ENCODE measurements at regions not wholly inside any gene's neighbourhood (a gene's known extent, or its start where the extent isn't known, plus 50 kb on each side); places are given as distances from the start of the nearest gene placed in this dataset.

- WGBS, 2 donors = 62 to 63% methylated on average over 10 of the region's 10 CpGs
Observed at GRCh38 chr12:127619869-127620734, 646.9 kb upstream of the TMEM132C start.

GRCh38 chr12:127620735-127621355 lies 646.1 kb upstream of the TMEM132C start:
- H3K27me3 ChIP-seq (ENCODE audit: control insufficient read depth in 1 of 2, insufficient read depth in 2 of 2, low read length in 2 of 2) = no peaks in the 10 kb centered on the region
- no peaks in the 10 kb centered on the region for H3K4me1 ChIP-seq (ENCODE audit: control insufficient read depth in 2 of 2, insufficient read depth in 2 of 2, low read length in 1 of 2)
- H3K27ac ChIP-seq (ENCODE audit: low read depth in 2 of 2, low read length in 1 of 2) = no peak overlapping the region
- no peaks in the 10 kb centered on the region for H3K9me3 ChIP-seq (ENCODE audit: control insufficient read depth in 2 of 2, insufficient read depth in 1 of 2, low read depth in 1 of 2, low read length in 1 of 2)
- no peak overlapping the region for H3K4me3 ChIP-seq (ENCODE audit: low read depth in 1 of 2, low read length in 2 of 2)
- no peaks in the 10 kb centered on the region for H3K36me3 ChIP-seq (ENCODE audit: control insufficient read depth in 2 of 2, insufficient read depth in 2 of 2, low read length in 1 of 2)
- WGBS, 2 donors = 47 to 49% methylated on average over 2 of the region's 2 CpGs

More at GRCh38 chr12:127619869-127620734, 646.9 kb upstream of the TMEM132C start:
- Histone ChIP-seq H3K27me3 (ENCODE audit: control insufficient read depth in 1 of 2, insufficient read depth in 2 of 2, low read length in 2 of 2) (no peaks in the 10 kb centered on the region), H3K27ac (ENCODE audit: low read depth in 2 of 2, low read length in 1 of 2) (no peak overlapping the region), H3K4me3 (ENCODE audit: low read depth in 1 of 2, low read length in 2 of 2) (no peak overlapping the region), H3K36me3 (ENCODE audit: control insufficient read depth in 2 of 2, insufficient read depth in 2 of 2, low read length in 1 of 2) (no peaks in the 10 kb centered on the region), H3K9me3 (ENCODE audit: control insufficient read depth in 2 of 2, insufficient read depth in 1 of 2, low read depth in 1 of 2, low read length in 1 of 2) (no peaks in the 10 kb centered on the region), H3K4me1 (ENCODE audit: control insufficient read depth in 2 of 2, insufficient read depth in 2 of 2, low read length in 1 of 2) (no peaks in the 10 kb centered on the region)

GRCh38 chr12:127621366-127621765 lies 645.6 kb upstream of the TMEM132C start:
- H3K4me1 ChIP-seq (ENCODE audit: control insufficient read depth in 2 of 2, insufficient read depth in 2 of 2, low read length in 1 of 2) = no peaks in the 10 kb centered on the region
- 68 to 76% methylated on average over 9 of the region's 9 CpGs for WGBS, 2 donors
- H3K36me3 ChIP-seq (ENCODE audit: control insufficient read depth in 2 of 2, insufficient read depth in 2 of 2, low read length in 1 of 2) = no peaks in the 10 kb centered on the region
- no peaks in the 10 kb centered on the region for H3K27me3 ChIP-seq (ENCODE audit: control insufficient read depth in 1 of 2, insufficient read depth in 2 of 2, low read length in 2 of 2)
- H3K4me3 ChIP-seq (ENCODE audit: low read depth in 1 of 2, low read length in 2 of 2) = no peak overlapping the region
- no peaks in the 10 kb centered on the region for H3K9me3 ChIP-seq (ENCODE audit: control insufficient read depth in 2 of 2, insufficient read depth in 1 of 2, low read depth in 1 of 2, low read length in 1 of 2)
- no peak overlapping the region for H3K27ac ChIP-seq (ENCODE audit: low read depth in 2 of 2, low read length in 1 of 2)

GRCh38 chr12:127623362-127623761 lies 643.6 kb upstream of the TMEM132C start:
- Histone ChIP-seq H3K4me1 (ENCODE audit: control insufficient read depth in 2 of 2, insufficient read depth in 2 of 2, low read length in 1 of 2) (no peaks in the 10 kb centered on the region), H3K27ac (ENCODE audit: low read depth in 2 of 2, low read length in 1 of 2) (no peak overlapping the region), H3K27me3 (ENCODE audit: control insufficient read depth in 1 of 2, insufficient read depth in 2 of 2, low read length in 2 of 2) (no peaks in the 10 kb centered on the region), H3K36me3 (ENCODE audit: control insufficient read depth in 2 of 2, insufficient read depth in 2 of 2, low read length in 1 of 2) (no peaks in the 10 kb centered on the region), H3K9me3 (ENCODE audit: control insufficient read depth in 2 of 2, insufficient read depth in 1 of 2, low read depth in 1 of 2, low read length in 1 of 2) (no peaks in the 10 kb centered on the region), H3K4me3 (ENCODE audit: low read depth in 1 of 2, low read length in 2 of 2) (no peak overlapping the region)
- 85 to 87% methylated on average over 4 of the region's 4 CpGs for WGBS, 2 donors

GRCh38 chr12:127625176-127625771 lies 641.7 kb upstream of the TMEM132C start:
- 78 to 79% methylated on average over 5 of the region's 5 CpGs for WGBS, 2 donors
- no peaks in the 10 kb centered on the region for H3K4me1 ChIP-seq (ENCODE audit: control insufficient read depth in 2 of 2, insufficient read depth in 2 of 2, low read length in 1 of 2)
- H3K36me3 ChIP-seq (ENCODE audit: control insufficient read depth in 2 of 2, insufficient read depth in 2 of 2, low read length in 1 of 2) = no peaks in the 10 kb centered on the region
- no peak overlapping the region for H3K4me3 ChIP-seq (ENCODE audit: low read depth in 1 of 2, low read length in 2 of 2)
- H3K27ac ChIP-seq (ENCODE audit: low read depth in 2 of 2, low read length in 1 of 2) = no peak overlapping the region
- H3K9me3 ChIP-seq (ENCODE audit: control insufficient read depth in 2 of 2, insufficient read depth in 1 of 2, low read depth in 1 of 2, low read length in 1 of 2) = no peaks in the 10 kb centered on the region
- H3K27me3 ChIP-seq (ENCODE audit: control insufficient read depth in 1 of 2, insufficient read depth in 2 of 2, low read length in 2 of 2) = no peaks in the 10 kb centered on the region

GRCh38 chr12:127628645-127629044 lies 638.3 kb upstream of the TMEM132C start:
- H3K36me3 ChIP-seq (ENCODE audit: control insufficient read depth in 2 of 2, insufficient read depth in 2 of 2, low read length in 1 of 2) = no peaks in the 10 kb centered on the region
- no peaks in the 10 kb centered on the region for H3K4me1 ChIP-seq (ENCODE audit: control insufficient read depth in 2 of 2, insufficient read depth in 2 of 2, low read length in 1 of 2)
- H3K4me3 ChIP-seq (ENCODE audit: low read depth in 1 of 2, low read length in 2 of 2) = no peak overlapping the region
- H3K27me3 ChIP-seq (ENCODE audit: control insufficient read depth in 1 of 2, insufficient read depth in 2 of 2, low read length in 2 of 2) = no peaks in the 10 kb centered on the region
- 86 to 90% methylated on average over 3 of the region's 3 CpGs for WGBS, 2 donors
- no peaks in the 10 kb centered on the region for H3K9me3 ChIP-seq (ENCODE audit: control insufficient read depth in 2 of 2, insufficient read depth in 1 of 2, low read depth in 1 of 2, low read length in 1 of 2)
- no peak overlapping the region for H3K27ac ChIP-seq (ENCODE audit: low read depth in 2 of 2, low read length in 1 of 2)

- WGBS, 2 donors = 64% methylated on average over 10 of the region's 10 CpGs
- Histone ChIP-seq H3K9me3 (ENCODE audit: control insufficient read depth in 2 of 2, insufficient read depth in 1 of 2, low read depth in 1 of 2, low read length in 1 of 2) (peaks cover 0 to 2% of the 10 kb centered on the region in 2 donors), H3K36me3 (ENCODE audit: control insufficient read depth in 2 of 2, insufficient read depth in 2 of 2, low read length in 1 of 2) (no peaks in the 10 kb centered on the region), H3K27me3 (ENCODE audit: control insufficient read depth in 1 of 2, insufficient read depth in 2 of 2, low read length in 2 of 2) (no peaks in the 10 kb centered on the region), H3K27ac (ENCODE audit: low read depth in 2 of 2, low read length in 1 of 2) (no peak overlapping the region), H3K4me3 (ENCODE audit: low read depth in 1 of 2, low read length in 2 of 2) (no peak overlapping the region), H3K4me1 (ENCODE audit: control insufficient read depth in 2 of 2, insufficient read depth in 2 of 2, low read length in 1 of 2) (no peaks in the 10 kb centered on the region)
Observed at GRCh38 chr12:127629066-127629820, 637.7 kb upstream of the TMEM132C start.

GRCh38 chr12:127632461-127632860 lies 634.5 kb upstream of the TMEM132C start:
- H3K9me3 ChIP-seq (ENCODE audit: control insufficient read depth in 2 of 2, insufficient read depth in 1 of 2, low read depth in 1 of 2, low read length in 1 of 2) = peaks cover 0 to 2% of the 10 kb centered on the region in 2 donors
- no peaks in the 10 kb centered on the region for H3K27me3 ChIP-seq (ENCODE audit: control insufficient read depth in 1 of 2, insufficient read depth in 2 of 2, low read length in 2 of 2)
- no peaks in the 10 kb centered on the region for H3K36me3 ChIP-seq (ENCODE audit: control insufficient read depth in 2 of 2, insufficient read depth in 2 of 2, low read length in 1 of 2)
- WGBS, 2 donors = 88% methylated on average over 11 of the region's 11 CpGs
- H3K4me3 ChIP-seq (ENCODE audit: low read depth in 1 of 2, low read length in 2 of 2) = no peak overlapping the region
- H3K27ac ChIP-seq (ENCODE audit: low read depth in 2 of 2, low read length in 1 of 2) = no peak overlapping the region
- H3K4me1 ChIP-seq (ENCODE audit: control insufficient read depth in 2 of 2, insufficient read depth in 2 of 2, low read length in 1 of 2) = no peaks in the 10 kb centered on the region

- 82 to 86% methylated on average over 4 of the region's 4 CpGs for WGBS, 2 donors
- H3K4me3 ChIP-seq (ENCODE audit: low read depth in 1 of 2, low read length in 2 of 2) = no peak overlapping the region
- H3K36me3 ChIP-seq (ENCODE audit: control insufficient read depth in 2 of 2, insufficient read depth in 2 of 2, low read length in 1 of 2) = no peaks in the 10 kb centered on the region
- H3K27ac ChIP-seq (ENCODE audit: low read depth in 2 of 2, low read length in 1 of 2) = no peak overlapping the region
- peaks cover 0 to 2% of the 10 kb centered on the region in 2 donors for H3K9me3 ChIP-seq (ENCODE audit: control insufficient read depth in 2 of 2, insufficient read depth in 1 of 2, low read depth in 1 of 2, low read length in 1 of 2)
- no peaks in the 10 kb centered on the region for H3K4me1 ChIP-seq (ENCODE audit: control insufficient read depth in 2 of 2, insufficient read depth in 2 of 2, low read length in 1 of 2)
- H3K27me3 ChIP-seq (ENCODE audit: control insufficient read depth in 1 of 2, insufficient read depth in 2 of 2, low read length in 2 of 2) = no peaks in the 10 kb centered on the region
Observed at GRCh38 chr12:127635838-127636237, 631.1 kb upstream of the TMEM132C start.
